NB4 (cell line): ENCODE measurements at regions not wholly inside any gene's neighbourhood (a gene's known extent, or its start where the extent isn't known, plus 50 kb on each side); places are given as distances from the start of the nearest gene placed in this dataset.

Source experiments
- DNase-seq: peaks from one replicate; pipeline ENCODE4 v3.0.0; 2010; ENCODE audit warnings: low read depth
- H3K4me3 ChIP-seq: one replicate; pipeline ENCODE4 v1.5.1; 2011; ENCODE audit warnings: mild to moderate bottlenecking, low read depth, low read length, moderate library complexity
- CTCF ChIP-seq: IDR thresholded peaks from one replicate; pipeline ENCODE4 v1.5.1; 2012; ENCODE audit warnings: low read depth, low read length
- MAX ChIP-seq: IDR thresholded peaks from 2 replicates; pipeline ENCODE4 v1.6.1; 2011; ENCODE audit warnings: low read depth, low read length
- MYC ChIP-seq: IDR thresholded peaks from 2 replicates; pipeline ENCODE4 v1.6.1; 2011; ENCODE audit warnings: low read depth, low read length
- POLR2A ChIP-seq: IDR thresholded peaks from 2 replicates; pipeline ENCODE4 v1.6.1; 2011; ENCODE audit warnings: mild to moderate bottlenecking; ENCODE audit not compliant: insufficient read length; ENCODE audit errors: extremely low read depth

- no peak for TF ChIP-seq CTCF
- no peak for TF ChIP-seq MYC
- TF ChIP-seq MAX: no peak
- no peak for TF ChIP-seq POLR2A
- no peak for DNase-seq
- no peak overlapping the region for H3K4me3 ChIP-seq
Observed at GRCh38 chr6:74657011-74657410, 548.8 kb downstream of the COL12A1 start.

GRCh38 chr6:74656453-74656852 is 549.4 kb downstream of the COL12A1 start:
- no peak overlapping the region for H3K4me3 ChIP-seq
- no peak for DNase-seq
- TF ChIP-seq POLR2A (no peak), MYC (no peak), CTCF (no peak), MAX (no peak)

GRCh38 chr6:74654296-74654695 is 551.6 kb downstream of the COL12A1 start:
- DNase-seq: no peak
- no peak overlapping the region for H3K4me3 ChIP-seq
- TF ChIP-seq CTCF (no peak), MYC (no peak), MAX (no peak), POLR2A (no peak)

- DNase-seq: no peak
- TF ChIP-seq POLR2A (no peak), MAX (no peak), CTCF (no peak), MYC (no peak)
- H3K4me3 ChIP-seq: no peak overlapping the region
Observed at GRCh38 chr6:74651948-74652842, 553.7 kb downstream of the COL12A1 start.

- no peak for TF ChIP-seq POLR2A
- TF ChIP-seq MAX: no peak
- no peak for TF ChIP-seq CTCF
- no peak for TF ChIP-seq MYC
- H3K4me3 ChIP-seq: no peak overlapping the region
- no peak for DNase-seq
Observed at GRCh38 chr6:74650668-74651067, 555.2 kb downstream of the COL12A1 start.
